HEK293 (cell line): ENCODE measurements at regions not wholly inside any gene's neighbourhood (a gene's known extent, or its start where the extent isn't known, plus 50 kb on each side); places are given as distances from the start of the nearest gene placed in this dataset.

Experiments
- CTCF ChIA-PET: fragments of 350-600 bp; formaldehyde crosslinking; extraction: SDS; loops from one replicate; lab custom pipeline; 2021; ENCODE audit warnings: antibody characterized with exemption; lab: Yijun Ruan, JAX
- POLR2A ChIA-PET: fragments of 300-600 bp; formaldehyde crosslinking; extraction: SDS; loops from one replicate; lab custom pipeline; 2020; ENCODE audit warnings: antibody characterized with exemption, inconsistent platforms; lab: Yijun Ruan, JAX
- H3K27ac ChIP-seq: fragments of 200-500 bp; sonication (Bioruptor generic); 2 replicates; pipeline ENCODE4 v1.5.1; 2014; ENCODE audit warnings: low read depth, low read length, control low read depth, inconsistent platforms; ENCODE audit errors: extremely low read depth
- H3K36me3 ChIP-seq, 2 experiments: fragments of 200-500 bp in 1 of 2; sonication (Bioruptor generic) in 1 of 2; 1 replicate in 1 of 2; 2 replicates in 1 of 2; pipeline ENCODE4 v1.5.1; 2014 to 2017; ENCODE audit warnings: inconsistent platforms in 2 of 2, low read length in 2 of 2; ENCODE audit not compliant: control insufficient read depth in 2 of 2, insufficient read depth in 1 of 2
- H3K4me1 ChIP-seq: fragments of 200-500 bp; sonication (Bioruptor generic); 2 replicates; pipeline ENCODE4 v1.5.1; 2014; ENCODE audit warnings: mild to moderate bottlenecking, low read length, inconsistent platforms; ENCODE audit not compliant: control insufficient read depth, insufficient read depth
- H3K4me3 ChIP-seq: 2 replicates; pipeline ENCODE4 v1.5.1; 2011; ENCODE audit warnings: low read depth, mild to moderate bottlenecking, control low read depth, low read length, moderate library complexity
- H3K9me3 ChIP-seq: fragments of 200-500 bp; sonication (Bioruptor generic); 2 replicates; pipeline ENCODE4 v1.5.1; 2014; ENCODE audit warnings: low read depth, low read length, inconsistent platforms; ENCODE audit not compliant: control insufficient read depth, insufficient read depth
- KLF16 ChIP-seq: fragments of 450-650 bp; formaldehyde crosslinking; IDR thresholded peaks from 2 replicates; pipeline ENCODE4 v1.5.1; 2017; ENCODE audit warnings: missing biosample characterization, missing genetic modification characterization
- ZEB2 ChIP-seq: fragments of 450-650 bp; formaldehyde crosslinking; IDR thresholded peaks from 2 replicates; pipeline ENCODE4 v1.5.1; 2016; ENCODE audit warnings: missing biosample characterization, missing genetic modification characterization
- ZNF174 ChIP-seq: fragments of 450-650 bp; formaldehyde crosslinking; IDR thresholded peaks from 2 replicates; pipeline ENCODE4 v1.5.0; 2017; ENCODE audit warnings: missing biosample characterization, mild to moderate bottlenecking, missing genetic modification characterization
- ZNF23 ChIP-seq: fragments of 450-650 bp; formaldehyde crosslinking; IDR thresholded peaks from 2 replicates; pipeline ENCODE4 v1.5.1; 2016; ENCODE audit warnings: missing biosample characterization, missing genetic modification characterization, borderline replicate concordance
- ZNF544 ChIP-seq: fragments of 450-650 bp; formaldehyde crosslinking; IDR thresholded peaks from 2 replicates; pipeline ENCODE4 v1.5.0; 2017; ENCODE audit warnings: missing biosample characterization, missing genetic modification characterization
- ZNF585B ChIP-seq: fragments of 450-650 bp; formaldehyde crosslinking; IDR thresholded peaks from 2 replicates; pipeline ENCODE4 v1.5.1; 2016; ENCODE audit warnings: missing biosample characterization, missing genetic modification characterization
- ZNF624 ChIP-seq: fragments of 450-650 bp; formaldehyde crosslinking; IDR thresholded peaks from 2 replicates; pipeline ENCODE4 v1.5.1; 2017; ENCODE audit warnings: missing biosample characterization, missing genetic modification characterization
- ZNF76 ChIP-seq: fragments of 450-650 bp; formaldehyde crosslinking; IDR thresholded peaks from 2 replicates; pipeline ENCODE4; 2016; ENCODE audit warnings: low read depth, missing biosample characterization, missing genetic modification characterization, borderline replicate concordance
- ZNF776 ChIP-seq: fragments of 450-650 bp; formaldehyde crosslinking; IDR thresholded peaks from 2 replicates; pipeline ENCODE4 v1.5.0; 2017; ENCODE audit warnings: missing biosample characterization, missing genetic modification characterization, borderline replicate concordance
- ZNF830 ChIP-seq: fragments of 450-650 bp; IDR thresholded peaks from 2 replicates; pipeline ENCODE4 v1.5.0; 2018; ENCODE audit warnings: missing biosample characterization, missing genetic modification characterization, low read depth, mild to moderate bottlenecking, moderate library complexity
- TF ChIP-seq, protein P1 (sequence below): fragments of 450-650 bp; formaldehyde crosslinking; IDR thresholded peaks from 2 replicates; pipeline ENCODE4 v1.5.1; 2016; ENCODE audit warnings: missing biosample characterization, missing genetic modification characterization, low read depth
- TF ChIP-seq, protein P2 (sequence below): fragments of 450-650 bp; formaldehyde crosslinking; IDR thresholded peaks from 2 replicates; pipeline ENCODE4 v1.5.1; 2016; ENCODE audit warnings: missing biosample characterization, missing genetic modification characterization
- TF ChIP-seq, protein P3 (sequence below): fragments of 450-650 bp; formaldehyde crosslinking; IDR thresholded peaks from 2 replicates; pipeline ENCODE4 v1.5.1; 2016; ENCODE audit warnings: missing biosample characterization, missing genetic modification characterization
- TF ChIP-seq, protein P4 (sequence below): fragments of 450-650 bp; formaldehyde crosslinking; conservative IDR thresholded peaks from 2 replicates; pipeline ENCODE4 v1.5.1; 2016; ENCODE audit warnings: low read depth, missing biosample characterization, missing genetic modification characterization
- TF ChIP-seq, protein P5 (sequence below): fragments of 450-650 bp; formaldehyde crosslinking; IDR thresholded peaks from 2 replicates; pipeline ENCODE4 v1.5.1; 2017; ENCODE audit warnings: missing biosample characterization, missing genetic modification characterization
- TF ChIP-seq, protein P6 (sequence below): fragments of 450-650 bp; formaldehyde crosslinking; IDR thresholded peaks from 2 replicates; pipeline ENCODE4 v1.5.1; 2016; ENCODE audit warnings: missing biosample characterization, missing genetic modification characterization

DNA sequence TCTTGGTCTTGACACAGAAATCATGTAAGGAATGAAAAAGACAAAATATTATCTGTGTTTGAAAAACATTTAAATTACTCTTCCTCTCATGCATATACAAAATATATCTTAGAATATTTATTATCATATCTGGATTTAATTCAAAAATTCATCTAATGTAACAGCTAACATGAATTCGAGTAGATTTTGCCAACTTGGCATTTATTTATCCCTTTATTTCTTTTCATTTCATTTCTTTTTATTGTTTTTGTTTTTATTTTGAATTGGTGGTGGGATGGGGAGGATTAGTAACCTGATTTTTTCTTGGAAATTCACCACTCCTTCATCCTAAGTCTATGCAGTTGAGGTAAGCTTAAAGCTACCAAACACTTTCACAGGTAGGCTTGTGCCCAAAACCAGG lies 508.7 kb downstream of the EPHA7 start (continued):
- TF ChIP-seq, protein P1, sequence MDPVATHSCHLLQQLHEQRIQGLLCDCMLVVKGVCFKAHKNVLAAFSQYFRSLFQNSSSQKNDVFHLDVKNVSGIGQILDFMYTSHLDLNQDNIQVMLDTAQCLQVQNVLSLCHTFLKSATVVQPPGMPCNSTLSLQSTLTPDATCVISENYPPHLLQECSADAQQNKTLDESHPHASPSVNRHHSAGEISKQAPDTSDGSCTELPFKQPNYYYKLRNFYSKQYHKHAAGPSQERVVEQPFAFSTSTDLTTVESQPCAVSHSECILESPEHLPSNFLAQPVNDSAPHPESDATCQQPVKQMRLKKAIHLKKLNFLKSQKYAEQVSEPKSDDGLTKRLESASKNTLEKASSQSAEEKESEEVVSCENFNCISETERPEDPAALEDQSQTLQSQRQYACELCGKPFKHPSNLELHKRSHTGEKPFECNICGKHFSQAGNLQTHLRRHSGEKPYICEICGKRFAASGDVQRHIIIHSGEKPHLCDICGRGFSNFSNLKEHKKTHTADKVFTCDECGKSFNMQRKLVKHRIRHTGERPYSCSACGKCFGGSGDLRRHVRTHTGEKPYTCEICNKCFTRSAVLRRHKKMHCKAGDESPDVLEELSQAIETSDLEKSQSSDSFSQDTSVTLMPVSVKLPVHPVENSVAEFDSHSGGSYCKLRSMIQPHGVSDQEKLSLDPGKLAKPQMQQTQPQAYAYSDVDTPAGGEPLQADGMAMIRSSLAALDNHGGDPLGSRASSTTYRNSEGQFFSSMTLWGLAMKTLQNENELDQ (tag by site-specific recombination), result no peak
- TF ChIP-seq, protein P2, sequence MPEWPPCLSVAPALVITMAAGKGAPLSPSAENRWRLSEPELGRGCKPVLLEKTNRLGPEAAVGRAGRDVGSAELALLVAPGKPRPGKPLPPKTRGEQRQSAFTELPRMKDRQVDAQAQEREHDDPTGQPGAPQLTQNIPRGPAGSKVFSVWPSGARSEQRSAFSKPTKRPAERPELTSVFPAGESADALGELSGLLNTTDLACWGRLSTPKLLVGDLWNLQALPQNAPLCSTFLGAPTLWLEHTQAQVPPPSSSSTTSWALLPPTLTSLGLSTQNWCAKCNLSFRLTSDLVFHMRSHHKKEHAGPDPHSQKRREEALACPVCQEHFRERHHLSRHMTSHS (tag by site-specific recombination), result no peak
- TF ChIP-seq ZNF624, result no peak

DNA sequence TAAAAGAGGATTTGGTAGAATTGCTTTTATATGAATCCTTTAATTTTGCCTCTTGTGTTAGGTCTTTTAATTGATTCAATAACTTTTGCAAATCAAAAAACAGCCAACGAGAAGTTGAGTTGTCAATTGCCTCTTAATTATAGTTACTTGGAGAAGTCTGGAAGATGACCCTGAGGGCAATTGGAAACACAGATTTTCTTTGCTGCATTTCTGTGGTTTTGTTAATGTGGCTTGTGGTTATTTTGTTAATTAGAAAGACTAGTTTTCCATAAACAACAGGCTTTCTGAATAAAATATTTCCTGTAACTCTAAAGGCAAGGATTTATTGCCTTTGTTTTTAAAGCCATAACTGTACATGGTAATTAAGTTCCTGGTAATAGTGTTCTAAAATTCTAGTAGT lies 513.0 kb downstream of the EPHA7 start:
- CTCF ChIA-PET, result no interaction called here
- Histone ChIP-seq H3K27ac (no peak overlapping the region), H3K9me3 (no peaks in the 10 kb centered on the region), H3K4me3 (no peak overlapping the region), H3K36me3 (no peaks in the 10 kb centered on the region), H3K4me1 (no peaks in the 10 kb centered on the region)
- TF ChIP-seq ZNF23 (tag by site-specific recombination) (no peak), ZNF174 (tag by site-specific recombination) (no peak), ZNF776 (tag by site-specific recombination) (no peak), ZNF76 (tag by site-specific recombination) (no peak)
- TF ChIP-seq, protein P3, sequence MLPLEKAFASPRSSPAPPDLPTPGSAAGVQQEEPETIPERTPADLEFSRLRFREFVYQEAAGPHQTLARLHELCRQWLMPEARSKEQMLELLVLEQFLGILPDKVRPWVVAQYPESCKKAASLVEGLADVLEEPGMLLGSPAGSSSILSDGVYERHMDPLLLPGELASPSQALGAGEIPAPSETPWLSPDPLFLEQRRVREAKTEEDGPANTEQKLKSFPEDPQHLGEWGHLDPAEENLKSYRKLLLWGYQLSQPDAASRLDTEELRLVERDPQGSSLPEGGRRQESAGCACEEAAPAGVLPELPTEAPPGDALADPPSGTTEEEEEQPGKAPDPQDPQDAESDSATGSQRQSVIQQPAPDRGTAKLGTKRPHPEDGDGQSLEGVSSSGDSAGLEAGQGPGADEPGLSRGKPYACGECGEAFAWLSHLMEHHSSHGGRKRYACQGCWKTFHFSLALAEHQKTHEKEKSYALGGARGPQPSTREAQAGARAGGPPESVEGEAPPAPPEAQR (tag by site-specific recombination), result no peak
- TF ChIP-seq, protein P4, sequence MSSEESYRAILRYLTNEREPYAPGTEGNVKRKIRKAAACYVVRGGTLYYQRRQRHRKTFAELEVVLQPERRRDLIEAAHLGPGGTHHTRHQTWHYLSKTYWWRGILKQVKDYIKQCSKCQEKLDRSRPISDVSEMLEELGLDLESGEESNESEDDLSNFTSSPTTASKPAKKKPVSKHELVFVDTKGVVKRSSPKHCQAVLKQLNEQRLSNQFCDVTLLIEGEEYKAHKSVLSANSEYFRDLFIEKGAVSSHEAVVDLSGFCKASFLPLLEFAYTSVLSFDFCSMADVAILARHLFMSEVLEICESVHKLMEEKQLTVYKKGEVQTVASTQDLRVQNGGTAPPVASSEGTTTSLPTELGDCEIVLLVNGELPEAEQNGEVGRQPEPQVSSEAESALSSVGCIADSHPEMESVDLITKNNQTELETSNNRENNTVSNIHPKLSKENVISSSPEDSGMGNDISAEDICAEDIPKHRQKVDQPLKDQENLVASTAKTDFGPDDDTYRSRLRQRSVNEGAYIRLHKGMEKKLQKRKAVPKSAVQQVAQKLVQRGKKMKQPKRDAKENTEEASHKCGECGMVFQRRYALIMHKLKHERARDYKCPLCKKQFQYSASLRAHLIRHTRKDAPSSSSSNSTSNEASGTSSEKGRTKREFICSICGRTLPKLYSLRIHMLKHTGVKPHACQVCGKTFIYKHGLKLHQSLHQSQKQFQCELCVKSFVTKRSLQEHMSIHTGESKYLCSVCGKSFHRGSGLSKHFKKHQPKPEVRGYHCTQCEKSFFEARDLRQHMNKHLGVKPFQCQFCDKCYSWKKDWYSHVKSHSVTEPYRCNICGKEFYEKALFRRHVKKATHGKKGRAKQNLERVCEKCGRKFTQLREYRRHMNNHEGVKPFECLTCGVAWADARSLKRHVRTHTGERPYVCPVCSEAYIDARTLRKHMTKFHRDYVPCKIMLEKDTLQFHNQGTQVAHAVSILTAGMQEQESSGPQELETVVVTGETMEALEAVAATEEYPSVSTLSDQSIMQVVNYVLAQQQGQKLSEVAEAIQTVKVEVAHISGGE (tag by site-specific recombination), result no peak
- TF ChIP-seq, protein P5, sequence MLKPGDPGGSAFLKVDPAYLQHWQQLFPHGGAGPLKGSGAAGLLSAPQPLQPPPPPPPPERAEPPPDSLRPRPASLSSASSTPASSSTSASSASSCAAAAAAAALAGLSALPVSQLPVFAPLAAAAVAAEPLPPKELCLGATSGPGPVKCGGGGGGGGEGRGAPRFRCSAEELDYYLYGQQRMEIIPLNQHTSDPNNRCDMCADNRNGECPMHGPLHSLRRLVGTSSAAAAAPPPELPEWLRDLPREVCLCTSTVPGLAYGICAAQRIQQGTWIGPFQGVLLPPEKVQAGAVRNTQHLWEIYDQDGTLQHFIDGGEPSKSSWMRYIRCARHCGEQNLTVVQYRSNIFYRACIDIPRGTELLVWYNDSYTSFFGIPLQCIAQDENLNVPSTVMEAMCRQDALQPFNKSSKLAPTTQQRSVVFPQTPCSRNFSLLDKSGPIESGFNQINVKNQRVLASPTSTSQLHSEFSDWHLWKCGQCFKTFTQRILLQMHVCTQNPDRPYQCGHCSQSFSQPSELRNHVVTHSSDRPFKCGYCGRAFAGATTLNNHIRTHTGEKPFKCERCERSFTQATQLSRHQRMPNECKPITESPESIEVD (tag by site-specific recombination), result 0 out of 2 replicates have a peak, but pooled peaks have one; percentile 20
- POLR2A ChIA-PET, result no interaction called here

DNA sequence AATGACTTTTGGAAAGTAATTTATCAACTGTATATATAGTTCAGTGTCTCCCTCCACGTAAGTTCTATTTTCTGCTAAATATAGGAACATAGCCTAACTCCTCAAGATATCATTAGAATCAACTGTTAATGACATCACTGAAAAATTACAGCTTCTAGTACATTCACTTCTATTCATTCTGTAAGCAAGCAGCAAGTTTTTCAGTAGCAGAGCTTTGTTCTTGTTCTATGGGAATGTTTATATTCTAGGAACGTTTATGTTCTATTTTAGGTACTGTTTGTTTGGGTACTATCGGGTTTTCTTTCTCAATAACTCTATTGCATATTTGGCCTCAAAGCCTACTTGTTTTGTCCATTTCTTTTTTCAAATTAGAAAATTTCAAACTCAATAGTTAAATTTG lies 525.6 kb downstream of the EPHA7 start:
- CTCF ChIA-PET, result interaction anchor here (0.7 kb wide), 1 partner anchor 93 kb away, joined by 4 read pairs; no protein-coding TSS in a partner anchor
- Histone ChIP-seq H3K27ac (no peak overlapping the region), H3K9me3 (no peaks in the 10 kb centered on the region), H3K4me3 (no peak overlapping the region), H3K4me1 (no peaks in the 10 kb centered on the region), H3K36me3 (no peaks in the 10 kb centered on the region)
- POLR2A ChIA-PET, result no interaction called here
- TF ChIP-seq ZNF585B, result no peak
- no peak for TF ChIP-seq ZNF544 (tag by site-specific recombination)
- TF ChIP-seq, protein P6, sequence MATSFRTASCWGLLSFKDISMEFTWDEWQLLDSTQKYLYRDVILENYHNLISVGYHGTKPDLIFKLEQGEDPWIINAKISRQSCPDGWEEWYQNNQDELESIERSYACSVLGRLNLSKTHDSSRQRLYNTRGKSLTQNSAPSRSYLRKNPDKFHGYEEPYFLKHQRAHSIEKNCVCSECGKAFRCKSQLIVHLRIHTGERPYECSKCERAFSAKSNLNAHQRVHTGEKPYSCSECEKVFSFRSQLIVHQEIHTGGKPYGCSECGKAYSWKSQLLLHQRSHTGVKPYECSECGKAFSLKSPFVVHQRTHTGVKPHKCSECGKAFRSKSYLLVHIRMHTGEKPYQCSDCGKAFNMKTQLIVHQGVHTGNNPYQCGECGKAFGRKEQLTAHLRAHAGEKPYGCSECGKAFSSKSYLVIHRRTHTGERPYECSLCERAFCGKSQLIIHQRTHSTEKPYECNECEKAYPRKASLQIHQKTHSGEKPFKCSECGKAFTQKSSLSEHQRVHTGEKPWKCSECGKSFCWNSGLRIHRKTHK, result no peak
- no peak for TF ChIP-seq KLF16
- TF ChIP-seq ZNF830, result no peak
- TF ChIP-seq ZEB2 (tag by site-specific recombination), result no peak
